ENCODE measurements at regions not wholly inside any gene's neighbourhood (a gene's known extent, or its start where the extent isn't known, plus 50 kb on each side); places are given as distances from the start of the nearest gene placed in this dataset.
A peak's percentile ranks its signal among the peaks of the same experiment; 100 is the strongest.

DNA sequence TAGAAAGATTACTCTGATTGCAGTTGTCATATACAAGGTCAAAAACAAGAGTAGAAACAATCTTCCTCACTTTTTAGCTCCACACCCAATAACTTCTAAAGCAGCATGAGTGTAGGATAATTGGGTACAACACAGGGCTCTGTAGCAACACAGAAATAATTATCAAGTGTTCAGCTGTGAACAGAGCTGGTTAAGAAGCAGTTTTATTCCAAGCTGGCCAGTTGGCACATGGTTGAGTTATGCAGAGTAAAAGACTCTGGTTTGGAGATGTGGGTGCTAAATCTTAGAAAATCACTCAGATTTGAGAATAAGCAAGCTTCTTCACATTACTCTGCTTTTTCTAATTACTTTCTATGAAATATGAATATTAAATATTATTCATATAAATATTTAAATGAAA is 118.5 kb downstream of the KIF2B start:
- H3K36me3 ChIP-seq (ENCODE audit: control insufficient read depth in 1 of 2, insufficient read depth in 2 of 2, low read length in 2 of 2): no peaks in the 10 kb centered on the region
- H3K27me3 ChIP-seq (ENCODE audit: low read depth, low read length): no peaks in the 10 kb centered on the region
- no peaks in the 10 kb centered on the region for H3K9me3 ChIP-seq (ENCODE audit: control insufficient read depth in 1 of 2, low read length in 2 of 2)
- no peak overlapping the region for H3K4me3 ChIP-seq (ENCODE audit: low read depth in 1 of 2, low read length in 2 of 2)
- no peak overlapping the region for H3K27ac ChIP-seq (ENCODE audit: low read length)
- no peaks in the 10 kb centered on the region for H3K4me1 ChIP-seq (ENCODE audit: control insufficient read depth in 1 of 2, insufficient read depth in 2 of 2, low read length in 2 of 2)

DNA sequence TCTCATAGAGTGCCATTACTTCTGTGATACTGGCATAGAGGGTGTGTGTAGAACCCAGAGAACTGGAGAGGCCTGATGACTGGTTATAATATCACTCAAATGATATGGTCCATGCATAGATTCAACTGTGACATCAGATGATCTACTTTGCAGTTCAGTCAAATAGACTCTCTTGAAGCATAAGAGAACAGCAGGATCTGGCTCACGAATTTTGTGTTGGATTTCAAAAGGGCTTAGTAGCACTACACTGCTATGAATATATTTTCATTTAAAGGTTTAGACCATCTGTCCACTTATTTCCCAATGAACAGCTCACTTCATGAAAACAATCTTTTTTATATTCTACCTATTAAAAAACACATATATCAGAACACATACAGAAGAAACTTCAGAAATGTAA is 119.7 kb downstream of the KIF2B start:
- Histone ChIP-seq H3K4me3 (ENCODE audit: low read depth in 1 of 2, low read length in 2 of 2) (no peak overlapping the region), H3K27ac (ENCODE audit: low read length) (no peak overlapping the region), H3K4me1 (ENCODE audit: control insufficient read depth in 1 of 2, insufficient read depth in 2 of 2, low read length in 2 of 2) (no peaks in the 10 kb centered on the region), H3K36me3 (ENCODE audit: control insufficient read depth in 1 of 2, insufficient read depth in 2 of 2, low read length in 2 of 2) (no peaks in the 10 kb centered on the region), H3K9me3 (ENCODE audit: control insufficient read depth in 1 of 2, low read length in 2 of 2) (no peaks in the 10 kb centered on the region), H3K27me3 (ENCODE audit: low read depth, low read length) (no peaks in the 10 kb centered on the region)

GRCh38 chr17:53942898-53943297 is 120.2 kb downstream of the KIF2B start:
- Histone ChIP-seq H3K36me3 (ENCODE audit: control insufficient read depth in 1 of 2, insufficient read depth in 2 of 2, low read length in 2 of 2) (no peaks in the 10 kb centered on the region), H3K4me1 (ENCODE audit: control insufficient read depth in 1 of 2, insufficient read depth in 2 of 2, low read length in 2 of 2) (no peaks in the 10 kb centered on the region), H3K9me3 (ENCODE audit: control insufficient read depth in 1 of 2, low read length in 2 of 2) (no peaks in the 10 kb centered on the region), H3K27ac (ENCODE audit: low read length) (no peak overlapping the region), H3K27me3 (ENCODE audit: low read depth, low read length) (no peaks in the 10 kb centered on the region), H3K4me3 (ENCODE audit: low read depth in 1 of 2, low read length in 2 of 2) (no peak overlapping the region)

GRCh38 chr17:53948323-53948722 is 125.6 kb downstream of the KIF2B start:
- Histone ChIP-seq H3K9me3 (ENCODE audit: control insufficient read depth in 1 of 2, low read length in 2 of 2) (peaks cover 0 to 15% of the 10 kb centered on the region in 2 donors), H3K4me1 (ENCODE audit: control insufficient read depth in 1 of 2, insufficient read depth in 2 of 2, low read length in 2 of 2) (no peaks in the 10 kb centered on the region), H3K4me3 (ENCODE audit: low read depth in 1 of 2, low read length in 2 of 2) (no peak overlapping the region), H3K27me3 (ENCODE audit: low read depth, low read length) (no peaks in the 10 kb centered on the region), H3K36me3 (ENCODE audit: control insufficient read depth in 1 of 2, insufficient read depth in 2 of 2, low read length in 2 of 2) (no peaks in the 10 kb centered on the region), H3K27ac (ENCODE audit: low read length) (no peak overlapping the region)

DNA sequence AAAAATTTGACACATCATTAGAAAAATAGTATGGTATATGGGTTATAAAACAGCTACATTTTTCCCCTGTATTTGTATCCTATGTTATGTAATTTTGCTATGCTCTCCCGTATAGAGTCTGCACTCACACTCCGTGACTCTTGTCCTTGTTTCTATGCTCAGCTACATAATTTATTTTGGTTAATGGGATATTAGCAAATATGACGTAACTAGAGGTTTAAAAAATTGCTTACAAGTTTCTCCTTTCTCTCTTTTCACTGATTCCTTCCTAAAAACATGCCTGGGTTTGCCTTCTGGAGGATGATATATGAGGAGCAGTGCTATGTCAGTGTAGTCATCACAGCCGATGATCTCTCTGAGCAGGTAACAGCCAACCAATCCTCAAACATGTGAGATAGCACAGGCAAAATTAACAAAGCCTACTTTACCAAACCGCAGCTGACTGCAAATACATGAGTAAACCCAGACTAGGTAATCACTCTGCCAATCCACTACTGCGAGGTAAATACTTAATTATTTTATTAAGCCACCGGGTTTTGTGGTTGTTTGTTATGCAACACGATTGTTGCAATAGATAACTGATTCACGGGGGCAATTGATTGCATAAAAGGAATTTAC is 126.9 kb downstream of the KIF2B start:
- Histone ChIP-seq H3K36me3 (ENCODE audit: control insufficient read depth in 1 of 2, insufficient read depth in 2 of 2, low read length in 2 of 2) (no peaks in the 10 kb centered on the region), H3K4me3 (ENCODE audit: low read depth in 1 of 2, low read length in 2 of 2) (no peak overlapping the region), H3K27me3 (ENCODE audit: low read depth, low read length) (no peaks in the 10 kb centered on the region), H3K4me1 (ENCODE audit: control insufficient read depth in 1 of 2, insufficient read depth in 2 of 2, low read length in 2 of 2) (no peaks in the 10 kb centered on the region), H3K9me3 (ENCODE audit: control insufficient read depth in 1 of 2, low read length in 2 of 2) (peaks cover 4 to 15% of the 10 kb centered on the region in 2 donors), H3K27ac (ENCODE audit: low read length) (no peak overlapping the region)

DNA sequence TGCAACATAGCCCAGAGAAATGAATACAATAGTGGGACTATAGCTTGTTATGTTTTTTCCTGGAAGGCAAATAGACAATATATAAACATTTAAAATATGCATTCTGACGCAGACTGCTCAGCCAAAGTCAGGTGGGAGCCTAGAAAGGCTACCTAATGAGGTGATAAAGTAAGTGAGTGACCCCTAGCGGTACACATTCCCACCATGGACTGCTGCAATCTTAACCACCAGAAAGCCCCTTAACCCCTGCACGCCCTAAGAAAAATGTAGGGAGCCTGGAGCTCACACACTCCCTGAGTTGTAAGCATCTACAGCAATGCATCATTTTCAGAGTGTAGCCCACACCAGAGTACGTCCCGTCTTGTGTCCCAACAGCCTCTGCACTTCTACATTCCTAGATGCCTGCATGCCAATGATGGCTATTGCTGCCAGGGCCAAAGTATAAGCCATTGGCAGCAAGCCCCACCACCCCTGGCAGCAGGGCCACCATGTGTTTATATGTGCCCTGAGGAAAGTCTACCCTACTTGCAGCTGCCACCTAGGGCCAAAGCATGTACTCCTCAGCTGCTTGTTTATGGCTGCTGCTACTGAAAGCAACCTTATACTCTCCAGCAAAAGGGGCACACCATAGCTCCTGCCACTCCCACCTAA is 127.6 kb downstream of the KIF2B start:
- no peak overlapping the region for H3K27ac ChIP-seq (ENCODE audit: low read length)
- no peaks in the 10 kb centered on the region for H3K4me1 ChIP-seq (ENCODE audit: control insufficient read depth in 1 of 2, insufficient read depth in 2 of 2, low read length in 2 of 2)
- no peaks in the 10 kb centered on the region for H3K36me3 ChIP-seq (ENCODE audit: control insufficient read depth in 1 of 2, insufficient read depth in 2 of 2, low read length in 2 of 2)
- H3K27me3 ChIP-seq (ENCODE audit: low read depth, low read length): no peaks in the 10 kb centered on the region
- H3K9me3 ChIP-seq (ENCODE audit: control insufficient read depth in 1 of 2, low read length in 2 of 2): peaks cover 11 to 21% of the 10 kb centered on the region in 2 donors
- H3K4me3 ChIP-seq (ENCODE audit: low read depth in 1 of 2, low read length in 2 of 2): peak overlapping the region in 1 of 2 donors; percentile 3

- peak overlapping the region in 1 of 2 donors; percentile 3 for H3K4me3 ChIP-seq (ENCODE audit: low read depth in 1 of 2, low read length in 2 of 2)
- no peaks in the 10 kb centered on the region for H3K36me3 ChIP-seq (ENCODE audit: control insufficient read depth in 1 of 2, insufficient read depth in 2 of 2, low read length in 2 of 2)
- H3K27me3 ChIP-seq (ENCODE audit: low read depth, low read length): no peaks in the 10 kb centered on the region
- peaks cover 11 to 26% of the 10 kb centered on the region in 2 donors for H3K9me3 ChIP-seq (ENCODE audit: control insufficient read depth in 1 of 2, low read length in 2 of 2)
- no peaks in the 10 kb centered on the region for H3K4me1 ChIP-seq (ENCODE audit: control insufficient read depth in 1 of 2, insufficient read depth in 2 of 2, low read length in 2 of 2)
- H3K27ac ChIP-seq (ENCODE audit: low read length): no peak overlapping the region
Observed at GRCh38 chr17:53950858-53951250, 128.1 kb downstream of the KIF2B start.

GRCh38 chr17:53971361-53971760 is 148.6 kb downstream of the KIF2B start:
- Histone ChIP-seq H3K27me3 (ENCODE audit: low read depth, low read length) (no peaks in the 10 kb centered on the region), H3K36me3 (ENCODE audit: control insufficient read depth in 1 of 2, insufficient read depth in 2 of 2, low read length in 2 of 2) (no peaks in the 10 kb centered on the region), H3K4me3 (ENCODE audit: low read depth in 1 of 2, low read length in 2 of 2) (no peak overlapping the region), H3K4me1 (ENCODE audit: control insufficient read depth in 1 of 2, insufficient read depth in 2 of 2, low read length in 2 of 2) (no peaks in the 10 kb centered on the region), H3K27ac (ENCODE audit: low read length) (no peak overlapping the region), H3K9me3 (ENCODE audit: control insufficient read depth in 1 of 2, low read length in 2 of 2) (no peaks in the 10 kb centered on the region)

GRCh38 chr17:53979991-53980390 is 157.3 kb downstream of the KIF2B start:
- no peaks in the 10 kb centered on the region for H3K4me1 ChIP-seq (ENCODE audit: control insufficient read depth in 1 of 2, insufficient read depth in 2 of 2, low read length in 2 of 2)
- no peak overlapping the region for H3K27ac ChIP-seq (ENCODE audit: low read length)
- no peaks in the 10 kb centered on the region for H3K36me3 ChIP-seq (ENCODE audit: control insufficient read depth in 1 of 2, insufficient read depth in 2 of 2, low read length in 2 of 2)
- no peaks in the 10 kb centered on the region for H3K9me3 ChIP-seq (ENCODE audit: control insufficient read depth in 1 of 2, low read length in 2 of 2)
- no peaks in the 10 kb centered on the region for H3K27me3 ChIP-seq (ENCODE audit: low read depth, low read length)
- no peak overlapping the region for H3K4me3 ChIP-seq (ENCODE audit: low read depth in 1 of 2, low read length in 2 of 2)

DNA sequence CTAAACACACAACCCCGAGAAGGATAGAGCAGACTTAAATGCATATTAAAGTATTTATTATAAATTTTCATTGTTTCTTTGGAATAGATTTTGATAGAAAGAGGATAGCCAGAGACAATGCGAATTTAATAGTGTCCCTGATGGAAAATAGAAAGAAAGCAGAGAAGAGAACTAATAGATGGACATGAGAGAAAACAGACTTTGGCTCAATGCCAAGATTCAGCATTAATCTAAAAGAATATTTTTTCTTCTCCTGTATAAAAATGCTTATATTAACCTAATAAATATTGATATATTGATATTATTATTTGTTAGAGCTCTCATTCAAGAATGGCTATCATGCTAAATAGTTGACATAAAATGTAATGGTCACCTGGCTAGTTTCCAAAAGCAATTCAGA is 173.4 kb downstream of the KIF2B start:
- no peaks in the 10 kb centered on the region for H3K27me3 ChIP-seq (ENCODE audit: low read depth, low read length)
- no peak overlapping the region for H3K27ac ChIP-seq (ENCODE audit: low read length)
- no peaks in the 10 kb centered on the region for H3K4me1 ChIP-seq (ENCODE audit: control insufficient read depth in 1 of 2, insufficient read depth in 2 of 2, low read length in 2 of 2)
- no peaks in the 10 kb centered on the region for H3K9me3 ChIP-seq (ENCODE audit: control insufficient read depth in 1 of 2, low read length in 2 of 2)
- no peaks in the 10 kb centered on the region for H3K36me3 ChIP-seq (ENCODE audit: control insufficient read depth in 1 of 2, insufficient read depth in 2 of 2, low read length in 2 of 2)
- no peak overlapping the region for H3K4me3 ChIP-seq (ENCODE audit: low read depth in 1 of 2, low read length in 2 of 2)

GRCh38 chr17:53996890-53997289 is 174.2 kb downstream of the KIF2B start:
- no peak overlapping the region for H3K4me3 ChIP-seq (ENCODE audit: low read depth in 1 of 2, low read length in 2 of 2)
- no peaks in the 10 kb centered on the region for H3K36me3 ChIP-seq (ENCODE audit: control insufficient read depth in 1 of 2, insufficient read depth in 2 of 2, low read length in 2 of 2)
- H3K4me1 ChIP-seq (ENCODE audit: control insufficient read depth in 1 of 2, insufficient read depth in 2 of 2, low read length in 2 of 2): no peaks in the 10 kb centered on the region
- H3K27ac ChIP-seq (ENCODE audit: low read length): no peak overlapping the region
- H3K9me3 ChIP-seq (ENCODE audit: control insufficient read depth in 1 of 2, low read length in 2 of 2): no peaks in the 10 kb centered on the region
- no peaks in the 10 kb centered on the region for H3K27me3 ChIP-seq (ENCODE audit: low read depth, low read length)

- Histone ChIP-seq H3K36me3 (ENCODE audit: control insufficient read depth in 1 of 2, insufficient read depth in 2 of 2, low read length in 2 of 2) (no peaks in the 10 kb centered on the region), H3K9me3 (ENCODE audit: control insufficient read depth in 1 of 2, low read length in 2 of 2) (no peaks in the 10 kb centered on the region), H3K27me3 (ENCODE audit: low read depth, low read length) (no peaks in the 10 kb centered on the region), H3K27ac (ENCODE audit: low read length) (no peak overlapping the region), H3K4me3 (ENCODE audit: low read depth in 1 of 2, low read length in 2 of 2) (no peak overlapping the region), H3K4me1 (ENCODE audit: control insufficient read depth in 1 of 2, insufficient read depth in 2 of 2, low read length in 2 of 2) (no peaks in the 10 kb centered on the region)
Observed at GRCh38 chr17:54007855-54008254, 185.1 kb downstream of the KIF2B start.
